HG02610 (cell line): ENCODE measurements at regions not wholly inside any gene's neighbourhood (a gene's known extent, or its start where the extent isn't known, plus 50 kb on each side); places are given as distances from the start of the nearest gene placed in this dataset.
"Not testable (repeated sequence)": the region's sequence is repeated elsewhere in the genome, so short reads cannot be mapped to it uniquely, and the experiment has no call there.

Experiments used
- ATAC-seq: cut with Tn5 transposase; IDR thresholded peaks from one replicate; pipeline ENCODE4 v1.9.1; 2021; ENCODE audit warnings: mild to moderate bottlenecking, moderate library complexity; ENCODE audit not compliant: unreplicated experiment

GRCh38 chr3:174336784-174337183 lies 522.4 kb upstream of the NAALADL2 start:
- ATAC-seq = no peak

GRCh38 chr3:174337227-174337626 lies 521.9 kb upstream of the NAALADL2 start:
- ATAC-seq = no peak

- no peak for ATAC-seq
Observed at GRCh38 chr3:174340624-174341587, 518.2 kb upstream of the NAALADL2 start.

GRCh38 chr3:174342171-174342570 lies 517.0 kb upstream of the NAALADL2 start:
- ATAC-seq = no peak

- ATAC-seq = no peak
Observed at GRCh38 chr3:174342941-174343501, 516.1 kb upstream of the NAALADL2 start.

GRCh38 chr3:174346141-174346540 lies 513.0 kb upstream of the NAALADL2 start:
- no peak for ATAC-seq

- no peak for ATAC-seq
Observed at GRCh38 chr3:174346571-174346970, 512.6 kb upstream of the NAALADL2 start.

- ATAC-seq = no peak
Observed at GRCh38 chr3:174347474-174348138, 511.5 kb upstream of the NAALADL2 start.

GRCh38 chr3:174352227-174352626 lies 506.9 kb upstream of the NAALADL2 start:
- no peak for ATAC-seq

GRCh38 chr3:174355505-174355904 lies 503.6 kb upstream of the NAALADL2 start:
- no peak for ATAC-seq

- ATAC-seq = no peak
Observed at GRCh38 chr3:174356596-174356995, 502.5 kb upstream of the NAALADL2 start.

- no peak for ATAC-seq
Observed at GRCh38 chr3:174358252-174358651, 500.9 kb upstream of the NAALADL2 start.

- no peak for ATAC-seq
Observed at GRCh38 chr3:174362556-174362955, 496.6 kb upstream of the NAALADL2 start.

- ATAC-seq = no peak
Observed at GRCh38 chr3:174363256-174363655, 495.9 kb upstream of the NAALADL2 start.

- no peak for ATAC-seq
Observed at GRCh38 chr3:174365796-174366195, 493.3 kb upstream of the NAALADL2 start.

- not testable (repeated sequence) for ATAC-seq
Observed at GRCh38 chr3:174366904-174367303, 492.2 kb upstream of the NAALADL2 start.

GRCh38 chr3:174376346-174376745 lies 482.8 kb upstream of the NAALADL2 start:
- no peak for ATAC-seq

- ATAC-seq = no peak
Observed at GRCh38 chr3:174377096-174377495, 482.0 kb upstream of the NAALADL2 start.

GRCh38 chr3:174377684-174378083 lies 481.4 kb upstream of the NAALADL2 start:
- no peak for ATAC-seq

GRCh38 chr3:174382878-174383277 lies 476.3 kb upstream of the NAALADL2 start:
- ATAC-seq = no peak

- ATAC-seq = no peak
Observed at GRCh38 chr3:174387736-174388135, 471.4 kb upstream of the NAALADL2 start.

- ATAC-seq = no peak
Observed at GRCh38 chr3:174397848-174398247, 461.3 kb upstream of the NAALADL2 start.
